HCT116 (cell line): ENCODE measurements at regions not wholly inside any gene's neighbourhood (a gene's known extent, or its start where the extent isn't known, plus 50 kb on each side); places are given as distances from the start of the nearest gene placed in this dataset.

ENCODE experiments used
- EZH2 ChIP-seq: fragments of 200-600 bp; sonication (generic); IDR thresholded peaks from 2 replicates; pipeline ENCODE4 v1.6.1; 2017; ENCODE audit warnings: antibody characterized with exemption, mixed run types
- JUND ChIP-seq: IDR thresholded peaks from 2 replicates; pipeline ENCODE4 v1.6.1; 2012
- POLR2A ChIP-seq: IDR thresholded peaks from 2 replicates; pipeline ENCODE4 v1.7.0; 2011; ENCODE audit warnings: borderline replicate concordance; ENCODE audit not compliant: insufficient read depth, insufficient read length; ENCODE audit errors: extremely low read depth
- RAD21 ChIP-seq: IDR thresholded peaks from 2 replicates; pipeline ENCODE4 v1.6.1; 2012; ENCODE audit warnings: low read depth, mild to moderate bottlenecking
- REST ChIP-seq: IDR thresholded peaks from 2 replicates; pipeline ENCODE4 v1.6.1; 2012; ENCODE audit warnings: low read depth
- SIN3A ChIP-seq: IDR thresholded peaks from 2 replicates; pipeline ENCODE4 v1.6.1; 2012; ENCODE audit warnings: low read depth
- ZFX ChIP-seq: fragments of 450-650 bp; IDR thresholded peaks from 2 replicates; pipeline ENCODE4 v1.6.1; 2017
- TF ChIP-seq, protein P1 (sequence below), 3 experiments: fragments of 200-600 bp in 1 of 3; sonication (generic) in 1 of 3; IDR thresholded peaks in 2 of 3; conservative IDR thresholded peaks in 1 of 3; 2 replicates each; pipeline ENCODE4 v1.5.1; 2012 to 2017; ENCODE audit warnings: low read depth in 2 of 3, low read length in 2 of 3, antibody characterized with exemption in 1 of 3, borderline replicate concordance in 1 of 3, control low read depth in 1 of 3, mild to moderate bottlenecking in 1 of 3, mixed read lengths in 1 of 3, mixed run types in 1 of 3, moderate library complexity in 1 of 3; ENCODE audit not compliant: insufficient read depth in 1 of 3

DNA sequence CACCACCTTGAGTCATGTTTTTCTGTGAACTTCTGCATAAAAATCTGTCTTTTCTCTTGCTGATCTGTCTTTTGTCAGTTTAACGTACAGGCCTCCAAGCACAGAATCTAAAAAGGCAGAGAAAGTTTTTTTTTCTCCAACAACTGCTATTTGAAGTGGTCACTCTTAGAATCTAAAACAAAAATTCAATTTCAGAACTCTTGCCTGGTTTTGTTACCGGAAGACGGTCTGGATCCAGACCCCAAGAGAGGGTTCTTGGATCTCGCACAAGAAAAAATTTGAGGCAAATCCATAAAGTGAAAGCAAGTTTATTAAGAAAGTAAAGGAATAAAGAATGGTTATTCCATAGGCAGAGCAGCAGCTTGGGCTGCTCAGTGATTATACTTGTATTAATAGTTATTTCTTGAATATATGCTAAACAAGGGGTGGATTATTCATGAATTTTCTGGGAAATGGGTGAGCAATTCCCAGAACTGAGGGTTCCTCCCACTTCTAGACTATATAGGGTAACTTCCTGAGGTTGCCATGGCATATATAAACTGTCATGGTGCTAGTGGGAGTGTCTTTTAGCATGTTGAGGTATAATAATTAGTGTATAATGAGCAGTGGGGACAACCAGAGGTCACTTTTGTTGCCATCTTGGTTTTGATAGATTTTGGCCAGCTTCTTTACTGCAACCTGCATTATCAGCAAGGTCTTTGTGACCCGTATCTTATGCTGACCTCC lies 150.0 kb upstream of the PLEKHA5 start:
- no peak for TF ChIP-seq SIN3A
- TF ChIP-seq, protein P1, sequence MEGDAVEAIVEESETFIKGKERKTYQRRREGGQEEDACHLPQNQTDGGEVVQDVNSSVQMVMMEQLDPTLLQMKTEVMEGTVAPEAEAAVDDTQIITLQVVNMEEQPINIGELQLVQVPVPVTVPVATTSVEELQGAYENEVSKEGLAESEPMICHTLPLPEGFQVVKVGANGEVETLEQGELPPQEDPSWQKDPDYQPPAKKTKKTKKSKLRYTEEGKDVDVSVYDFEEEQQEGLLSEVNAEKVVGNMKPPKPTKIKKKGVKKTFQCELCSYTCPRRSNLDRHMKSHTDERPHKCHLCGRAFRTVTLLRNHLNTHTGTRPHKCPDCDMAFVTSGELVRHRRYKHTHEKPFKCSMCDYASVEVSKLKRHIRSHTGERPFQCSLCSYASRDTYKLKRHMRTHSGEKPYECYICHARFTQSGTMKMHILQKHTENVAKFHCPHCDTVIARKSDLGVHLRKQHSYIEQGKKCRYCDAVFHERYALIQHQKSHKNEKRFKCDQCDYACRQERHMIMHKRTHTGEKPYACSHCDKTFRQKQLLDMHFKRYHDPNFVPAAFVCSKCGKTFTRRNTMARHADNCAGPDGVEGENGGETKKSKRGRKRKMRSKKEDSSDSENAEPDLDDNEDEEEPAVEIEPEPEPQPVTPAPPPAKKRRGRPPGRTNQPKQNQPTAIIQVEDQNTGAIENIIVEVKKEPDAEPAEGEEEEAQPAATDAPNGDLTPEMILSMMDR (IDR thresholded peaks at IDR 0.05 in 2 of 3, conservative IDR thresholded peaks at IDR 0.05 in 1 of 3; ENCODE audit: borderline replicate concordance in 1 of 3, insufficient read depth in 1 of 3, low read depth in 2 of 3, low read length in 2 of 3) = no peak
- TF ChIP-seq EZH2 = no peak
- no peak for TF ChIP-seq ZFX
- TF ChIP-seq POLR2A = no peak
- no peak for TF ChIP-seq REST
- TF ChIP-seq RAD21 = no peak
- no peak for TF ChIP-seq JUND
